Ascending aorta (tissue), 2 donors: ENCODE measurements at regions not wholly inside any gene's neighbourhood (a gene's known extent, or its start where the extent isn't known, plus 50 kb on each side); places are given as distances from the start of the nearest gene placed in this dataset.

Source experiments
- DNase-seq, 2 donors: peaks; one replicate each; pipeline ENCODE4 v3.0.0-alpha.2; 2019; ENCODE audit warnings: low spot score in 2 of 2
- H3K27ac ChIP-seq, 2 donors: fragments of 200-600 bp; sonication (generic); one replicate each; pipeline ENCODE4 v1.5.1; 2016 to 2017; ENCODE audit warnings: mild to moderate bottlenecking in 1 of 2
- H3K27me3 ChIP-seq: fragments of 200-600 bp; sonication (generic); one replicate; pipeline ENCODE4 v1.5.1; 2017
- H3K36me3 ChIP-seq, 2 donors: fragments of 200-600 bp; sonication (generic); one replicate each; pipeline ENCODE4 v1.5.1; 2016
- H3K4me1 ChIP-seq, 2 donors: fragments of 200-600 bp; sonication (generic); one replicate each; pipeline ENCODE4 v1.5.1; 2016 to 2017; ENCODE audit warnings: mild to moderate bottlenecking in 1 of 2
- H3K4me3 ChIP-seq, 2 donors: fragments of 200-600 bp; sonication (generic); one replicate each; pipeline ENCODE4 v1.5.1; 2016 to 2017; ENCODE audit warnings: mild to moderate bottlenecking in 1 of 2
- H3K9me3 ChIP-seq, 2 donors: fragments of 200-600 bp; sonication (generic); one replicate each; pipeline ENCODE4 v1.5.1; 2016
- intact Hi-C: fragments of 100-400 bp; cut with DNase I; formaldehyde crosslinking; loops from one replicate; pipeline ENCODE4 v1.15.1; 2023
- TF ChIP-seq, protein P1 (sequence below), 3 experiments: fragments of 200-600 bp in 2 of 3; fragments of 450-650 bp in 1 of 3; sonication (generic) in 2 of 3; IDR thresholded peaks; one replicate each; pipeline ENCODE4 v1.5.1; 2016 to 2019; ENCODE audit warnings: antibody characterized with exemption in 3 of 3, mild to moderate bottlenecking in 1 of 3, moderate library complexity in 1 of 3

DNA sequence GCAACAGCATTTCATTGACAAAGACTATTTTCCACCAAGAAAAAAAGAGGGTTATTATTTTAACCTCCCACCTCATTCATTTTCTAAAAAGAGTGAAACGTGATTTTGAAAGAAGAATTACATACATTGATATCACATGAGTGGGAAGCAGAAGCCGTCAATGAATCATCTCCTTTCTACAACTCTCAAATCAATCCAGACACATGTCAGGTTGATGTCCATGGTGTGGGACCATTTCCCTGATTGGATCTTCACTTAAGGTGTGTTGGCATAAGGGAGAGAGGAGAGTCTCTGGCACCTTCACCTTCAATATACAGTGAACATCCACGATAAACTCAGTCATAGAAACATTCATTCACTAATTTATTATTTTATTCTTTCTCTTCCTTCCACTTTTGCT is 1095.1 kb downstream of the BCL11B start:
- no peaks in the 10 kb centered on the region for H3K36me3 ChIP-seq
- no peak for DNase-seq
- intact Hi-C loops = no loop called here
- TF ChIP-seq, protein P1, sequence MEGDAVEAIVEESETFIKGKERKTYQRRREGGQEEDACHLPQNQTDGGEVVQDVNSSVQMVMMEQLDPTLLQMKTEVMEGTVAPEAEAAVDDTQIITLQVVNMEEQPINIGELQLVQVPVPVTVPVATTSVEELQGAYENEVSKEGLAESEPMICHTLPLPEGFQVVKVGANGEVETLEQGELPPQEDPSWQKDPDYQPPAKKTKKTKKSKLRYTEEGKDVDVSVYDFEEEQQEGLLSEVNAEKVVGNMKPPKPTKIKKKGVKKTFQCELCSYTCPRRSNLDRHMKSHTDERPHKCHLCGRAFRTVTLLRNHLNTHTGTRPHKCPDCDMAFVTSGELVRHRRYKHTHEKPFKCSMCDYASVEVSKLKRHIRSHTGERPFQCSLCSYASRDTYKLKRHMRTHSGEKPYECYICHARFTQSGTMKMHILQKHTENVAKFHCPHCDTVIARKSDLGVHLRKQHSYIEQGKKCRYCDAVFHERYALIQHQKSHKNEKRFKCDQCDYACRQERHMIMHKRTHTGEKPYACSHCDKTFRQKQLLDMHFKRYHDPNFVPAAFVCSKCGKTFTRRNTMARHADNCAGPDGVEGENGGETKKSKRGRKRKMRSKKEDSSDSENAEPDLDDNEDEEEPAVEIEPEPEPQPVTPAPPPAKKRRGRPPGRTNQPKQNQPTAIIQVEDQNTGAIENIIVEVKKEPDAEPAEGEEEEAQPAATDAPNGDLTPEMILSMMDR (IDR thresholded peaks at IDR 0.05) = no peak
- H3K9me3 ChIP-seq = no peaks in the 10 kb centered on the region
- H3K4me3 ChIP-seq = no peak overlapping the region
- no peak overlapping the region for H3K27ac ChIP-seq
- H3K27me3 ChIP-seq = no peaks in the 10 kb centered on the region
- no peaks in the 10 kb centered on the region for H3K4me1 ChIP-seq

DNA sequence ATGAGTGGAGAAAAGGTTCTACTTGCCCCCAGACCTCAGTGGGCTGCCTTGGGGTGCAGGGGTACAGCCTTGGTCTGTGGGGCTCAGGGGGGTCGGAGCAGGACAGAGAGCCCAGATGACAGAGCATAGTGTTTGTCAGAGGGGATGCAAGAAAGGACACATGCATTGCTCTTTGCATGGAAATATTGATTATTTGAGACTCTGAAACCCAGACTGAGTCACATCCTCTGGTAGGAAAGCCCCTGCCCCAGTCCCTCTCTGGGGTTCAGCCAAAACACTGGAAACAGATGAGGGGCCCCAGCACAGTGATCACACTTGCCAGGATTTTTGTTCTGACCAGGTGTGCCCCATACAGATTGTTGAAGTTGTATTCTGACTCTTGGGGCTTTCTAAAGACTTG is 1094.4 kb downstream of the BCL11B start:
- TF ChIP-seq, protein P1 (IDR thresholded peaks at IDR 0.05) = no peak
- DNase-seq = no peak
- H3K4me1 ChIP-seq = no peaks in the 10 kb centered on the region
- no peak overlapping the region for H3K4me3 ChIP-seq
- no peaks in the 10 kb centered on the region for H3K9me3 ChIP-seq
- intact Hi-C loops = no loop called here
- no peaks in the 10 kb centered on the region for H3K27me3 ChIP-seq
- no peak overlapping the region for H3K27ac ChIP-seq
- H3K36me3 ChIP-seq = no peaks in the 10 kb centered on the region

DNA sequence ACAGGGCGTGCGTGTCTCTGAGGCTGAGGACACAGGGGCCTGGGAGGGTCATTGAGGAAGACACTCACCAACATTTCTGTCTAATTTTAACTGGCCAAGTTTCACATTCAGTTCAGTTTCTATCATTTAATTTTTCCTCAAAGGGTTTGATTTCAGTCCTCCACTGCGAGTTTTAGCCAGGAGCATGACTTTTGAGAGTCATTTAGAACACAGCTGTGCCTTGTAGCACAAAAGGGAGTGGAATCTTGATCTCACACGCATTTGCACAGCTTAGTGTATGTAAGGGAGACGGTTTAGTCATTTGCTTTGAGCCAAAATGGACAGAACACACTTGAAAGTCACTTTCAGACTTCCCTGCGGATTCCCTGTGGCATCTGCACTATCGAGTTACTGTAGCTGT is 1090.8 kb downstream of the BCL11B start:
- no peak for DNase-seq
- Histone ChIP-seq H3K27ac (no peak overlapping the region), H3K27me3 (no peaks in the 10 kb centered on the region), H3K4me1 (no peaks in the 10 kb centered on the region), H3K9me3 (no peaks in the 10 kb centered on the region), H3K4me3 (no peak overlapping the region), H3K36me3 (no peaks in the 10 kb centered on the region)
- intact Hi-C loops = no loop called here
- TF ChIP-seq, protein P1 (IDR thresholded peaks at IDR 0.05) = no peak

DNA sequence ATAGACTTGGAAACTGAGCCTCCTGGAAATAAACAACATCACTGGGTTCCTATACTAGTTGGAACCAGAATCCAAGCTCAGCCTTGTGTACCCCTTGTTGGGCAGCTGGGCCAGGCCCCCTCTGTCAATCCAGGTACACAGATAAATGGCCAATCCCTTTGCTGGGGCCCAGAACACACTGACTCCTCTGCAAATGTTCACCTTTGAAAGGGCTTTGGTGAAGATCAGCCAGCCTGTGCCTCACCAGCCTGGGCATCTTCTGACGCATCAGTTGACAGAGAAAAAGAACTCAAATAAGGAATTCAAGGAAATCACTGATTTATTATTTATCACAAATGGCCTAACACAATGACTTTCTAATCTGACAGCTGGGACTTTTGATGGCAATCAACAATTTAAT is 1090.2 kb downstream of the BCL11B start:
- TF ChIP-seq, protein P1 (IDR thresholded peaks at IDR 0.05) = no peak
- intact Hi-C loops = no loop called here
- Histone ChIP-seq H3K27ac (no peak overlapping the region), H3K4me1 (no peaks in the 10 kb centered on the region), H3K9me3 (no peaks in the 10 kb centered on the region), H3K27me3 (no peaks in the 10 kb centered on the region), H3K36me3 (no peaks in the 10 kb centered on the region), H3K4me3 (no peak overlapping the region)
- no peak for DNase-seq

DNA sequence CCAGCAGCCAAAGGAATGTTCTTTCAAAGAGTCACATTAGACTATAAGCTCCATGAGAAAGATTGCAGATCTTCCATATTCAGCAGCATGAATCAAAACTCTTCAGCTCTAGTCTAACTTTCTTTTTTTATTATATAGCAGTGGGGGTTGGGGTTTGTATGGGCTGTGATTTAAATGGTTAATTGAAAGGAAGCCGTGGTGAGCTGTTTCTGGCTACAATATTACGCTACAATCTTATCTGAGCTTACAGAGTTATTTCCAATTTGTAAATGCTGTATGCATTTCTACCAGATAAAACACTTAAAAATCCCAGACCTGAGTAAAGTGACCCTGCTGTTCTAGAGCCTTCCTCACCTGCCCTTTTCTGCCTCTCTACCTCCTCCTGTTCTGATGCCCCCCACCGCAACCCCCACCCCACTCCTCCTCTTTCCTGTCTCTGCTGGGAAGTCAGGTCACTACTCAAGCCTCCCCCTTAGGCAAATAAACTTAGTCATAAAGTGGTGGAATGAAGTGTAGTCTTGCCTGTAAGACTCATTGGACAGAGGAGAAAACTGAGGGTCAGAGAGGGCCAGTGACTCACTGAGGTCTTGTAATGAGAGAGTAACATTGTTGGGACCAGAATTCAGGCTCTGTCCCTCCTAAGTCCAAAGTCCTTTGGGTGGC is 1089.5 kb downstream of the BCL11B start:
- intact Hi-C loops = no loop called here
- Histone ChIP-seq H3K27me3 (no peaks in the 10 kb centered on the region), H3K4me1 (no peaks in the 10 kb centered on the region), H3K27ac (no peak overlapping the region), H3K4me3 (no peak overlapping the region), H3K36me3 (no peaks in the 10 kb centered on the region), H3K9me3 (no peaks in the 10 kb centered on the region)
- TF ChIP-seq, protein P1 (IDR thresholded peaks at IDR 0.05) = no peak
- DNase-seq = no peak

DNA sequence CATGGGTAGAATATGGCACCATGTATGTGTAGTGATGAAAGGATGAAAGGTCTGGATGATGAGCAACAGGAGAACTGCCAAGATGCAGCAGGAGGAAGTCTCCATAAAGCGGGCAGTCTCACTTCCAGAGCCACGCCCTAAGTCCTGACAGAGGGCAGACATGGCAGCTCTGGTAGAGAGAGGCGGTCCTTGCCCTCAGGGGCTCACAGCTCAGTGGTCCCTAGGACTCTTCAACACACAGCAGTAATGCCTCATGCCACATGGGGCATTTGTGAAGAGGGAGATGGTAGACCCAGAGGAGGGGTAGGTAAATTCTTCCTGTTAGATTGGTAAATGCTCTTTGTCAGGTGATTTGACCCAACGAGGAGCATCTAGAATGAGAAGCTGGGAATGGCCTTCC is 1088.4 kb downstream of the BCL11B start:
- intact Hi-C loops = no loop called here
- H3K9me3 ChIP-seq = no peaks in the 10 kb centered on the region
- no peaks in the 10 kb centered on the region for H3K4me1 ChIP-seq
- H3K4me3 ChIP-seq = no peak overlapping the region
- TF ChIP-seq, protein P1 (IDR thresholded peaks at IDR 0.05) = no peak
- DNase-seq = no peak
- no peaks in the 10 kb centered on the region for H3K27me3 ChIP-seq
- no peak overlapping the region for H3K27ac ChIP-seq
- H3K36me3 ChIP-seq = no peaks in the 10 kb centered on the region
